GM12878 (cell line): ENCODE measurements at regions not wholly inside any gene's neighbourhood (a gene's known extent, or its start where the extent isn't known, plus 50 kb on each side); places are given as distances from the start of the nearest gene placed in this dataset.

ENCODE experiments used
- ATAC-seq: fragments of 200-7000 bp; cut with Tn5 transposase; 3 replicates; pipeline ENCODE4 v1.9.1; 2020; ENCODE audit warnings: mild to moderate bottlenecking, moderate library complexity
- BruUV-seq: library from RNA; stranded (reverse); fragments of 400-500 nt; replicated peaks from 2 replicates; lab custom pipeline; 2021; lab: Mats Ljungman, UMichigan
- CTCF ChIA-PET: fragments of 300-600 bp; sonication (Branson Sonifier 250); formaldehyde crosslinking; extraction: SDS; loops from one replicate; lab custom pipeline; 2021; ENCODE audit warnings: inconsistent platforms; lab: Yijun Ruan, JAX
- POLR2A ChIA-PET: fragments of 350-600 bp; formaldehyde crosslinking; extraction: SDS; loops from one replicate; lab custom pipeline; 2021; ENCODE audit warnings: inconsistent platforms; lab: Charles Lee
- RAD21 ChIA-PET: fragments of 300-600 bp; sonication (Branson Sonifier 250); formaldehyde crosslinking; loops from one replicate; lab custom pipeline; 2023; ENCODE audit warnings: antibody characterized with exemption; ENCODE audit not compliant: unreplicated experiment; lab: Charles Lee
- SMC1A ChIA-PET: fragments of 300-600 bp; sonication (Branson Sonifier 250); formaldehyde crosslinking; loops from one replicate; lab custom pipeline; 2023; ENCODE audit not compliant: unreplicated experiment, uncharacterized antibody; lab: Charles Lee
- DNase-seq: peaks from one replicate; pipeline ENCODE4 v3.0.0-alpha.2; 2011; ENCODE audit warnings: low read depth, low spot score
- FAIRE-seq: peaks from 3 replicates; lab custom pipeline; 2011; peaks lifted over from hg19 to GRCh38; lab: Jason Lieb, UNC
- H2AFZ ChIP-seq: 2 replicates; pipeline ENCODE4 v1.6.0; 2011; ENCODE audit warnings: low read depth, low read length, control low read depth; ENCODE audit not compliant: control insufficient read depth
- H3K27ac ChIP-seq: 2 replicates; pipeline ENCODE4 v1.5.1; 2011; ENCODE audit warnings: control low read depth; ENCODE audit not compliant: control insufficient read depth, insufficient read depth
- H3K27me3 ChIP-seq, 2 experiments: replicated peaks in 1 of 2; 2 replicates each; pipeline versions ENCODE4 v1.6.0 to v1.6.1; 2011; ENCODE audit warnings: low read length in 1 of 2; ENCODE audit not compliant: control insufficient read depth in 2 of 2, insufficient read depth in 2 of 2
- H3K36me3 ChIP-seq, 2 experiments: 2 replicates each; pipeline ENCODE4 v1.5.1; 2011; ENCODE audit warnings: low read length in 1 of 2; ENCODE audit not compliant: control insufficient read depth in 2 of 2, insufficient read depth in 2 of 2
- H3K4me1 ChIP-seq: 2 replicates; pipeline ENCODE4 v1.6.1; 2011; ENCODE audit warnings: mild to moderate bottlenecking, low read length, moderate library complexity, mixed read lengths; ENCODE audit not compliant: control insufficient read depth, insufficient read depth
- H3K4me2 ChIP-seq: 2 replicates; pipeline ENCODE4 v1.6.0; 2011; ENCODE audit warnings: control low read depth; ENCODE audit not compliant: control insufficient read depth, insufficient read depth
- H3K4me3 ChIP-seq: fragments of 200-600 bp; sonication (generic); 2 replicates; pipeline ENCODE4 v1.5.1; 2016
- H3K79me2 ChIP-seq: 2 replicates; pipeline ENCODE4 v1.6.0; 2011; ENCODE audit warnings: low read length; ENCODE audit not compliant: control insufficient read depth, insufficient read depth
- H3K9ac ChIP-seq: 2 replicates; pipeline ENCODE4 v1.8.0; 2011; ENCODE audit warnings: low read length, control low read depth, mixed read lengths; ENCODE audit not compliant: control insufficient read depth, insufficient read depth
- H3K9me3 ChIP-seq: replicated peaks from 3 replicates; pipeline ENCODE4 v1.5.1; 2011; ENCODE audit warnings: mild to moderate bottlenecking, low read length; ENCODE audit not compliant: control insufficient read depth, insufficient read depth
- H4K20me1 ChIP-seq: 2 replicates; pipeline ENCODE4 v1.6.0; 2011; ENCODE audit not compliant: control insufficient read depth, insufficient read depth
- CBFB ChIP-seq: IDR thresholded peaks from 2 replicates; pipeline ENCODE4 v1.6.1; 2016; ENCODE audit warnings: antibody characterized with exemption, low read depth
- HDAC6 ChIP-seq: fragments of 200-600 bp; sonication (generic); IDR thresholded peaks from one replicate; pipeline ENCODE4 v1.8.0; 2017; ENCODE audit warnings: antibody characterized with exemption; ENCODE audit not compliant: unreplicated experiment
- NFIC ChIP-seq: IDR thresholded peaks from 2 replicates; pipeline ENCODE4 v1.6.1; 2012; ENCODE audit warnings: low read depth, mild to moderate bottlenecking, inconsistent platforms, low read length, moderate library complexity
- SKIL ChIP-seq: fragments of 450-650 bp; IDR thresholded peaks from 2 replicates; pipeline ENCODE4 v1.6.1; 2017; ENCODE audit warnings: mild to moderate bottlenecking, low read depth, inconsistent platforms; ENCODE audit not compliant: poor library complexity, severe bottlenecking
- STAT1 ChIP-seq: fragments of 450-650 bp; conservative IDR thresholded peaks from 2 replicates; pipeline ENCODE4 v1.6.1; 2014; ENCODE audit warnings: antibody characterized with exemption, mild to moderate bottlenecking
- TCF3 ChIP-seq: IDR thresholded peaks from 2 replicates; pipeline ENCODE4 v1.6.1; 2012; ENCODE audit warnings: low read depth, mild to moderate bottlenecking, low read length, borderline replicate concordance; ENCODE audit not compliant: insufficient read depth
- WGBS: methylation state at CpG from one replicate; pipeline ENCODE4 v1.1.6; 2016; ENCODE audit warnings: low lambda C conversion rate; ENCODE audit not compliant: insufficient replicate concordance, insufficient coverage; ENCODE audit errors: missing lambda C conversion rate; 5-methylcytosine and 5-hydroxymethylcytosine counted together
- in situ Hi-C: fragments of 300-500 bp; cut with MboI; formaldehyde crosslinking; loops from 9 replicates; pipeline ENCODE4 v1.14.3; 2018; ENCODE audit warnings: mixed read lengths
- intact Hi-C: fragments of 100-400 bp; cut with micrococcal nuclease; formaldehyde crosslinking; loops from one replicate; pipeline ENCODE4 v1.14.2; 2022; ENCODE audit not compliant: unreplicated experiment
- TF ChIP-seq, protein P1 (sequence below): fragments of 450-650 bp; IDR thresholded peaks from 2 replicates; pipeline ENCODE4 v1.6.1; 2017; ENCODE audit warnings: borderline replicate concordance

DNA sequence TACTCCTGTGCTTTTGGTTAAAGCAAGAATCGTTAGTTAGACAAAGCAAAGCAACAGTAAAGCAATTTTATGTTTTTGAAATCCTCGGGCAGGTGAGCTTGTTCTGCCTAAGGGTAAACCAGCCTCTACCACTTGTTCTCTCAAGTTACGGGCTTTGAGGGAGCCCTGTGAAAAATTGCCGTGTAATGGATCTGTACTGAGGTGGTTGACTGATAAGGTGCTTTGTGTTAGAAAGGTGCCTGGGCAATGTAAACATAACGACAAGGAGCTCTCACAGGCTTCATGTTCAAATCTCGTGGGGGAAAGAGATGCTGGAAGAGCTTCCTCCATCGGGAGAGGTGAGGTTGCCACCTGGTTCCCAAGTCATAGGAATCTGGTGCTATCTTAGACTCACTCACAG is 111.8 kb downstream of the TRAPPC11 start:
- no peak for ATAC-seq
- no peaks in the 10 kb centered on the region for H3K79me2 ChIP-seq
- CTCF ChIA-PET: no interaction called here
- no peaks in the 10 kb centered on the region for H3K4me1 ChIP-seq
- H3K9me3 ChIP-seq: no peaks in the 10 kb centered on the region
- POLR2A ChIA-PET: no interaction called here
- SMC1A ChIA-PET: no interaction called here
- DNase-seq: no peak
- H4K20me1 ChIP-seq: no peaks in the 10 kb centered on the region
- TF ChIP-seq STAT1 (no peak), NFIC (no peak), SKIL (no peak), CBFB (no peak), TCF3 (no peak), HDAC6 (no peak)
- TF ChIP-seq, protein P1, sequence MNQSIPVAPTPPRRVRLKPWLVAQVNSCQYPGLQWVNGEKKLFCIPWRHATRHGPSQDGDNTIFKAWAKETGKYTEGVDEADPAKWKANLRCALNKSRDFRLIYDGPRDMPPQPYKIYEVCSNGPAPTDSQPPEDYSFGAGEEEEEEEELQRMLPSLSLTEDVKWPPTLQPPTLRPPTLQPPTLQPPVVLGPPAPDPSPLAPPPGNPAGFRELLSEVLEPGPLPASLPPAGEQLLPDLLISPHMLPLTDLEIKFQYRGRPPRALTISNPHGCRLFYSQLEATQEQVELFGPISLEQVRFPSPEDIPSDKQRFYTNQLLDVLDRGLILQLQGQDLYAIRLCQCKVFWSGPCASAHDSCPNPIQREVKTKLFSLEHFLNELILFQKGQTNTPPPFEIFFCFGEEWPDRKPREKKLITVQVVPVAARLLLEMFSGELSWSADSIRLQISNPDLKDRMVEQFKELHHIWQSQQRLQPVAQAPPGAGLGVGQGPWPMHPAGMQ: no peak
- no peak overlapping the region for H3K4me2 ChIP-seq
- no peaks in the 10 kb centered on the region; a peak in 1 of 4 replicates for H3K27me3 ChIP-seq
- WGBS: 45% methylated on average over 7 of the region's 7 CpGs
- no peak overlapping the region for H3K9ac ChIP-seq
- intact Hi-C loops (no loop called here), in situ Hi-C loops (no loop called here)
- RAD21 ChIA-PET: no interaction called here
- H3K27ac ChIP-seq: no peak overlapping the region
- BruUV-seq: no TSS peak
- H3K36me3 ChIP-seq: no peaks in the 10 kb centered on the region
- H3K4me3 ChIP-seq: no peak overlapping the region
- FAIRE-seq: no peak
- H2AFZ ChIP-seq: no peak overlapping the region
